WTC11 (cell line): ENCODE measurements at regions not wholly inside any gene's neighbourhood (a gene's known extent, or its start where the extent isn't known, plus 50 kb on each side); places are given as distances from the start of the nearest gene placed in this dataset.

Experiments used
- ARID4B ChIP-seq: sonication (generic); formaldehyde crosslinking; IDR thresholded peaks from 2 replicates; pipeline ENCODE4 v1.8.0; 2023; ENCODE audit warnings: missing genetic modification reagents, mild to moderate bottlenecking, borderline replicate concordance
- ATF2 ChIP-seq: sonication (generic); formaldehyde crosslinking; IDR thresholded peaks from 2 replicates; pipeline ENCODE4 v1.8.1; 2022; ENCODE audit warnings: low read depth, missing genetic modification reagents, borderline replicate concordance
- ELF4 ChIP-seq: sonication (generic); formaldehyde crosslinking; IDR thresholded peaks from 2 replicates; pipeline ENCODE4 v1.8.1; 2022; ENCODE audit warnings: low read depth, mild to moderate bottlenecking, moderate library complexity, missing genetic modification reagents
- FOXJ3 ChIP-seq: sonication (generic); formaldehyde crosslinking; IDR thresholded peaks from 2 replicates; pipeline ENCODE4 v1.9.0; 2021; ENCODE audit warnings: missing genetic modification reagents, mild to moderate bottlenecking, borderline replicate concordance
- GABPB1 ChIP-seq: sonication (generic); formaldehyde crosslinking; IDR thresholded peaks from 2 replicates; pipeline ENCODE4 v1.8.1; 2023; ENCODE audit warnings: mild to moderate bottlenecking, missing genetic modification reagents
- NR2C2 ChIP-seq: sonication (generic); formaldehyde crosslinking; IDR thresholded peaks from 2 replicates; pipeline ENCODE4 v1.8.0; 2022; ENCODE audit warnings: mild to moderate bottlenecking, missing genetic modification reagents
- RELA ChIP-seq: sonication (generic); formaldehyde crosslinking; IDR thresholded peaks from 2 replicates; pipeline ENCODE4 v1.8.1; 2022; ENCODE audit warnings: missing genetic modification reagents, mild to moderate bottlenecking, borderline replicate concordance
- SMAD3 ChIP-seq: sonication (generic); formaldehyde crosslinking; IDR thresholded peaks from 2 replicates; pipeline ENCODE4 v1.8.0; 2022; ENCODE audit warnings: missing genetic modification reagents, mild to moderate bottlenecking, borderline replicate concordance
- ZNF138 ChIP-seq: sonication (generic); formaldehyde crosslinking; conservative IDR thresholded peaks from 2 replicates; pipeline ENCODE4 v1.8.1; 2022; ENCODE audit warnings: mild to moderate bottlenecking, moderate library complexity, missing genetic modification reagents
- TF ChIP-seq, protein P1 (sequence below): fragments of 200-600 bp; IDR thresholded peaks from 2 replicates; pipeline ENCODE4 v1.8.0; 2022; ENCODE audit warnings: antibody characterized with exemption
- TF ChIP-seq, protein P2 (sequence below): fragments of 250-450 bp; sonication (Bioruptor Pico); IDR thresholded peaks from 2 replicates; pipeline ENCODE4 v1.9.0; 2021; ENCODE audit warnings: mild to moderate bottlenecking
- TF ChIP-seq, protein P3 (sequence below): sonication (generic); formaldehyde crosslinking; IDR thresholded peaks from 2 replicates; pipeline ENCODE4 v1.8.1; 2023; ENCODE audit warnings: mild to moderate bottlenecking, missing genetic modification reagents

GRCh38 chr20:60804918-60805630 lies 447.0 kb upstream of the CDH4 start:
- TF ChIP-seq, protein P1, sequence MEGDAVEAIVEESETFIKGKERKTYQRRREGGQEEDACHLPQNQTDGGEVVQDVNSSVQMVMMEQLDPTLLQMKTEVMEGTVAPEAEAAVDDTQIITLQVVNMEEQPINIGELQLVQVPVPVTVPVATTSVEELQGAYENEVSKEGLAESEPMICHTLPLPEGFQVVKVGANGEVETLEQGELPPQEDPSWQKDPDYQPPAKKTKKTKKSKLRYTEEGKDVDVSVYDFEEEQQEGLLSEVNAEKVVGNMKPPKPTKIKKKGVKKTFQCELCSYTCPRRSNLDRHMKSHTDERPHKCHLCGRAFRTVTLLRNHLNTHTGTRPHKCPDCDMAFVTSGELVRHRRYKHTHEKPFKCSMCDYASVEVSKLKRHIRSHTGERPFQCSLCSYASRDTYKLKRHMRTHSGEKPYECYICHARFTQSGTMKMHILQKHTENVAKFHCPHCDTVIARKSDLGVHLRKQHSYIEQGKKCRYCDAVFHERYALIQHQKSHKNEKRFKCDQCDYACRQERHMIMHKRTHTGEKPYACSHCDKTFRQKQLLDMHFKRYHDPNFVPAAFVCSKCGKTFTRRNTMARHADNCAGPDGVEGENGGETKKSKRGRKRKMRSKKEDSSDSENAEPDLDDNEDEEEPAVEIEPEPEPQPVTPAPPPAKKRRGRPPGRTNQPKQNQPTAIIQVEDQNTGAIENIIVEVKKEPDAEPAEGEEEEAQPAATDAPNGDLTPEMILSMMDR = no peak
- TF ChIP-seq ATF2 (CRISPR knock-in tag) (no peak), GABPB1 (CRISPR knock-in tag) (no peak), SMAD3 (CRISPR knock-in tag) (no peak), RELA (CRISPR knock-in tag) (no peak), NR2C2 (CRISPR knock-in tag) (no peak), ZNF138 (CRISPR knock-in tag) (no peak), ARID4B (no peak), ELF4 (CRISPR knock-in tag) (no peak), FOXJ3 (CRISPR knock-in tag) (no peak)
- TF ChIP-seq, protein P2, sequence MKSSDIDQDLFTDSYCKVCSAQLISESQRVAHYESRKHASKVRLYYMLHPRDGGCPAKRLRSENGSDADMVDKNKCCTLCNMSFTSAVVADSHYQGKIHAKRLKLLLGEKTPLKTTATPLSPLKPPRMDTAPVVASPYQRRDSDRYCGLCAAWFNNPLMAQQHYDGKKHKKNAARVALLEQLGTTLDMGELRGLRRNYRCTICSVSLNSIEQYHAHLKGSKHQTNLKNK (CRISPR knock-in tag) = no peak
- TF ChIP-seq, protein P3, sequence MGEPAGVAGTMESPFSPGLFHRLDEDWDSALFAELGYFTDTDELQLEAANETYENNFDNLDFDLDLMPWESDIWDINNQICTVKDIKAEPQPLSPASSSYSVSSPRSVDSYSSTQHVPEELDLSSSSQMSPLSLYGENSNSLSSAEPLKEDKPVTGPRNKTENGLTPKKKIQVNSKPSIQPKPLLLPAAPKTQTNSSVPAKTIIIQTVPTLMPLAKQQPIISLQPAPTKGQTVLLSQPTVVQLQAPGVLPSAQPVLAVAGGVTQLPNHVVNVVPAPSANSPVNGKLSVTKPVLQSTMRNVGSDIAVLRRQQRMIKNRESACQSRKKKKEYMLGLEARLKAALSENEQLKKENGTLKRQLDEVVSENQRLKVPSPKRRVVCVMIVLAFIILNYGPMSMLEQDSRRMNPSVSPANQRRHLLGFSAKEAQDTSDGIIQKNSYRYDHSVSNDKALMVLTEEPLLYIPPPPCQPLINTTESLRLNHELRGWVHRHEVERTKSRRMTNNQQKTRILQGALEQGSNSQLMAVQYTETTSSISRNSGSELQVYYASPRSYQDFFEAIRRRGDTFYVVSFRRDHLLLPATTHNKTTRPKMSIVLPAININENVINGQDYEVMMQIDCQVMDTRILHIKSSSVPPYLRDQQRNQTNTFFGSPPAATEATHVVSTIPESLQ (CRISPR knock-in tag) = no peak
